Mesendoderm (in vitro differentiated cells): ENCODE measurements at regions not wholly inside any gene's neighbourhood (a gene's known extent, or its start where the extent isn't known, plus 50 kb on each side); places are given as distances from the start of the nearest gene placed in this dataset.

ENCODE experiments used
- DNase-seq: peaks from one replicate; pipeline ENCODE4 v3.0.0; 2013
- H2AK5ac ChIP-seq: 2 replicates; pipeline ENCODE4 v1.6.1; 2013; ENCODE audit warnings: low read length, inconsistent platforms
- H2BK120ac ChIP-seq: 2 replicates; pipeline ENCODE4 v1.6.1; 2013; ENCODE audit warnings: low read depth, mild to moderate bottlenecking, low read length, moderate library complexity, mixed read lengths
- H2BK15ac ChIP-seq: replicated peaks from 2 replicates; pipeline ENCODE4 v1.6.1; 2013; ENCODE audit warnings: low read depth, mild to moderate bottlenecking, moderate library complexity
- H2BK5ac ChIP-seq: 2 replicates; pipeline ENCODE4 v1.6.1; 2013; ENCODE audit warnings: low read length, inconsistent platforms
- H3K18ac ChIP-seq: 2 replicates; pipeline ENCODE4 v1.6.1; 2013; ENCODE audit warnings: mild to moderate bottlenecking, low read length, mixed read lengths
- H3K23ac ChIP-seq: one replicate; pipeline ENCODE4 v1.6.1; 2013; ENCODE audit warnings: low read length
- H3K27ac ChIP-seq: 2 replicates; pipeline ENCODE4 v1.5.1; 2013; ENCODE audit warnings: low read depth, mild to moderate bottlenecking, inconsistent platforms, low read length, moderate library complexity
- H3K27me3 ChIP-seq: 2 replicates; pipeline ENCODE4 v1.6.1; 2013; ENCODE audit warnings: low read length, control low read depth, mild to moderate bottlenecking, inconsistent platforms; ENCODE audit not compliant: insufficient read depth, poor library complexity
- H3K36me3 ChIP-seq: 2 replicates; pipeline ENCODE4 v1.6.1; 2013; ENCODE audit warnings: low read length, inconsistent platforms; ENCODE audit not compliant: control insufficient read depth, insufficient read depth
- H3K4ac ChIP-seq: one replicate; pipeline ENCODE4 v1.6.1; 2013; ENCODE audit warnings: low read depth, mild to moderate bottlenecking, low read length, moderate library complexity
- H3K4me1 ChIP-seq: 2 replicates; pipeline ENCODE4 v1.6.1; 2013; ENCODE audit warnings: low read depth, low read length, inconsistent platforms; ENCODE audit not compliant: control insufficient read depth
- H3K4me2 ChIP-seq: 2 replicates; pipeline ENCODE4 v1.6.1; 2013; ENCODE audit warnings: low read length
- H3K4me3 ChIP-seq: 2 replicates; pipeline ENCODE4 v1.5.1; 2013; ENCODE audit warnings: mild to moderate bottlenecking, low read length
- H3K56ac ChIP-seq: one replicate; pipeline ENCODE4 v1.6.1; 2013; ENCODE audit warnings: low read length
- H3K79me1 ChIP-seq: 2 replicates; pipeline ENCODE4 v1.6.1; 2013; ENCODE audit warnings: low read length, inconsistent platforms
- H3K79me2 ChIP-seq: 2 replicates; pipeline ENCODE4 v1.6.1; 2013; ENCODE audit warnings: mild to moderate bottlenecking, low read length; ENCODE audit not compliant: control insufficient read depth, insufficient read depth
- H3K9ac ChIP-seq: 2 replicates; pipeline ENCODE4 v1.6.1; 2013; ENCODE audit warnings: low read length, inconsistent platforms
- H4K5ac ChIP-seq: one replicate; pipeline ENCODE4 v1.6.1; 2013; ENCODE audit warnings: low read length
- H4K8ac ChIP-seq: one replicate; pipeline ENCODE4 v1.6.1; 2013; ENCODE audit warnings: low read depth, mild to moderate bottlenecking, control low read depth, low read length, moderate library complexity
- WGBS: extraction: QIAGEN DNeasy Blood & Tissue Kit; methylation state at CpG from one replicate; pipeline ENCODE4 v1.1.7; 2013; ENCODE audit warnings: low lambda C conversion rate, missing lambda C conversion rate; ENCODE audit not compliant: insufficient coverage; ENCODE audit errors: extremely low coverage; 5-methylcytosine and 5-hydroxymethylcytosine counted together

GRCh38 chr13:86109107-86109506, 309.9 kb upstream of the SLITRK6 start:
- Histone ChIP-seq H3K4ac (no peak overlapping the region), H3K27ac (no peak overlapping the region), H2BK5ac (no peak overlapping the region), H3K4me3 (no peak overlapping the region), H2BK15ac (no peak overlapping the region), H2AK5ac (no peak overlapping the region), H3K79me2 (no peaks in the 10 kb centered on the region), H3K4me2 (no peak overlapping the region), H2BK120ac (no peak overlapping the region), H3K36me3 (no peaks in the 10 kb centered on the region), H3K56ac (no peak overlapping the region), H3K9ac (no peak overlapping the region), H3K23ac (no peak overlapping the region), H4K5ac (no peak overlapping the region), H3K4me1 (no peaks in the 10 kb centered on the region), H3K18ac (no peak overlapping the region), H4K8ac (no peak overlapping the region), H3K27me3 (no peaks in the 10 kb centered on the region), H3K79me1 (no peaks in the 10 kb centered on the region)
- DNase-seq, result no peak
- WGBS, result no CpG with 5 or more reads among the region's 1 CpG

GRCh38 chr13:86108334-86108733, 309.1 kb upstream of the SLITRK6 start:
- H3K23ac ChIP-seq, result no peak overlapping the region
- H3K56ac ChIP-seq, result no peak overlapping the region
- no peak overlapping the region for H3K27ac ChIP-seq
- no peaks in the 10 kb centered on the region for H3K27me3 ChIP-seq
- no peak overlapping the region for H2BK120ac ChIP-seq
- no peak overlapping the region for H2BK5ac ChIP-seq
- H4K5ac ChIP-seq, result no peak overlapping the region
- H2AK5ac ChIP-seq, result no peak overlapping the region
- no peaks in the 10 kb centered on the region for H3K79me2 ChIP-seq
- no peaks in the 10 kb centered on the region for H3K79me1 ChIP-seq
- no peak overlapping the region for H3K4me3 ChIP-seq
- no peak overlapping the region for H2BK15ac ChIP-seq
- WGBS, result no CpG with 5 or more reads among the region's 3 CpGs
- H3K4ac ChIP-seq, result no peak overlapping the region
- H3K9ac ChIP-seq, result no peak overlapping the region
- no peaks in the 10 kb centered on the region for H3K36me3 ChIP-seq
- no peak overlapping the region for H4K8ac ChIP-seq
- no peaks in the 10 kb centered on the region for H3K4me1 ChIP-seq
- no peak for DNase-seq
- H3K4me2 ChIP-seq, result no peak overlapping the region
- H3K18ac ChIP-seq, result no peak overlapping the region

GRCh38 chr13:86098511-86098910, 299.3 kb upstream of the SLITRK6 start:
- no peaks in the 10 kb centered on the region for H3K79me1 ChIP-seq
- H3K4me3 ChIP-seq, result no peak overlapping the region
- no peak overlapping the region for H4K5ac ChIP-seq
- no peaks in the 10 kb centered on the region for H3K79me2 ChIP-seq
- no peak overlapping the region for H3K56ac ChIP-seq
- H3K27me3 ChIP-seq, result no peaks in the 10 kb centered on the region
- no peak overlapping the region for H3K4me2 ChIP-seq
- H2BK5ac ChIP-seq, result no peak overlapping the region
- H3K18ac ChIP-seq, result no peak overlapping the region
- H2BK15ac ChIP-seq, result no peak overlapping the region
- H3K36me3 ChIP-seq, result no peaks in the 10 kb centered on the region
- DNase-seq, result no peak
- H4K8ac ChIP-seq, result no peak overlapping the region
- no peak overlapping the region for H3K9ac ChIP-seq
- no peaks in the 10 kb centered on the region for H3K4me1 ChIP-seq
- H2BK120ac ChIP-seq, result no peak overlapping the region
- H2AK5ac ChIP-seq, result no peak overlapping the region
- no peak overlapping the region for H3K27ac ChIP-seq
- H3K4ac ChIP-seq, result no peak overlapping the region
- no peak overlapping the region for H3K23ac ChIP-seq

- H3K79me2 ChIP-seq, result no peaks in the 10 kb centered on the region
- no peak overlapping the region for H3K27ac ChIP-seq
- no peak overlapping the region for H3K56ac ChIP-seq
- no peak overlapping the region for H4K5ac ChIP-seq
- no peak overlapping the region for H3K4me3 ChIP-seq
- H3K18ac ChIP-seq, result no peak overlapping the region
- H3K4me1 ChIP-seq, result no peaks in the 10 kb centered on the region
- H3K4me2 ChIP-seq, result no peak overlapping the region
- H2BK120ac ChIP-seq, result no peak overlapping the region
- H2AK5ac ChIP-seq, result no peak overlapping the region
- no peak for DNase-seq
- no peaks in the 10 kb centered on the region for H3K27me3 ChIP-seq
- no peak overlapping the region for H3K4ac ChIP-seq
- WGBS, result no CpG with 5 or more reads among the region's 3 CpGs
- H2BK15ac ChIP-seq, result no peak overlapping the region
- H3K36me3 ChIP-seq, result no peaks in the 10 kb centered on the region
- H3K9ac ChIP-seq, result no peak overlapping the region
- H3K23ac ChIP-seq, result no peak overlapping the region
- H2BK5ac ChIP-seq, result no peak overlapping the region
- H3K79me1 ChIP-seq, result no peaks in the 10 kb centered on the region
- H4K8ac ChIP-seq, result no peak overlapping the region
These were observed 296.1 kb upstream of the SLITRK6 start for GRCh38 chr13:86095351-86095750.

- no CpG with 5 or more reads among the region's 2 CpGs for WGBS
- no peak overlapping the region for H3K4ac ChIP-seq
- H3K23ac ChIP-seq, result no peak overlapping the region
- H3K56ac ChIP-seq, result no peak overlapping the region
- no peaks in the 10 kb centered on the region for H3K36me3 ChIP-seq
- no peaks in the 10 kb centered on the region for H3K79me1 ChIP-seq
- H4K5ac ChIP-seq, result no peak overlapping the region
- no peaks in the 10 kb centered on the region for H3K79me2 ChIP-seq
- H4K8ac ChIP-seq, result no peak overlapping the region
- H2BK120ac ChIP-seq, result no peak overlapping the region
- no peak overlapping the region for H3K27ac ChIP-seq
- no peak overlapping the region for H2BK5ac ChIP-seq
- H3K4me2 ChIP-seq, result no peak overlapping the region
- H2BK15ac ChIP-seq, result no peak overlapping the region
- DNase-seq, result no peak
- H3K27me3 ChIP-seq, result no peaks in the 10 kb centered on the region
- H3K4me3 ChIP-seq, result no peak overlapping the region
- H3K9ac ChIP-seq, result no peak overlapping the region
- no peak overlapping the region for H2AK5ac ChIP-seq
- no peak overlapping the region for H3K18ac ChIP-seq
- H3K4me1 ChIP-seq, result no peaks in the 10 kb centered on the region
These were observed 291.0 kb upstream of the SLITRK6 start for GRCh38 chr13:86090181-86090580.

- Histone ChIP-seq H2BK15ac (no peak overlapping the region), H2AK5ac (no peak overlapping the region), H3K4ac (no peak overlapping the region), H3K36me3 (no peaks in the 10 kb centered on the region), H3K4me2 (no peak overlapping the region), H3K18ac (no peak overlapping the region), H3K56ac (no peak overlapping the region), H3K79me1 (no peaks in the 10 kb centered on the region), H3K79me2 (no peaks in the 10 kb centered on the region), H2BK5ac (no peak overlapping the region), H3K4me1 (no peaks in the 10 kb centered on the region), H3K9ac (no peak overlapping the region), H4K8ac (no peak overlapping the region), H2BK120ac (no peak overlapping the region), H3K23ac (no peak overlapping the region), H3K27ac (no peak overlapping the region), H3K27me3 (no peaks in the 10 kb centered on the region), H3K4me3 (no peak overlapping the region), H4K5ac (no peak overlapping the region)
- no peak for DNase-seq
These were observed 288.0 kb upstream of the SLITRK6 start for GRCh38 chr13:86087244-86087643.
